PC-3 (cell line): ENCODE measurements at regions not wholly inside any gene's neighbourhood (a gene's known extent, or its start where the extent isn't known, plus 50 kb on each side); places are given as distances from the start of the nearest gene placed in this dataset.

Source experiments
- CTCF ChIP-seq: fragments of 300-600 bp; sonication (generic); conservative IDR thresholded peaks from 2 replicates; pipeline ENCODE4 v1.5.1; 2017; ENCODE audit warnings: antibody characterized with exemption, low read depth, mild to moderate bottlenecking, low read length
- EZH2 ChIP-seq: fragments of 300-600 bp; sonication (generic); IDR thresholded peaks from one replicate; pipeline ENCODE4 v1.6.1; 2017; ENCODE audit warnings: antibody characterized with exemption, mild to moderate bottlenecking, low read length; ENCODE audit not compliant: unreplicated experiment

DNA sequence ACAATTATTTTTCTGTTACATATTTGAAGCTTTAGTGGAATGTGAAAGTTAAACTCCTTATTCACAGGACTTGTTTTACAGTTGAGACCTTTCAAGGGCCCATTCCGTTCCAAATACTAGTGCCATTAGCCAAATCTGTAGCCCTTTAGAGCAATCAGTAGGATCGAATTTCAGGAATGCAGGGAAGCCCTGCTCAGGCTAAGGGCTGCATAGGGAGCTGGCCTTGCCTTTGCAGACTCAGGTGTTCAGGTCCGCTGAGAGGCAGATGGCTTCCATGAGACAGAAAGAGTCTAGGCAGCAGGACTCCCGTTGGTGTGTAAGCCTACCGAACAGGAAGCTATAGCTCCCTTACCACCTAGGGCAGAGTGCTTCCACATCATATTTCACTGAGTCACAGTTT is 150.1 kb upstream of the SLC27A6 start:
- no peak for TF ChIP-seq EZH2
- TF ChIP-seq CTCF = no peak
